ENCODE measurements at regions not wholly inside any gene's neighbourhood (a gene's known extent, or its start where the extent isn't known, plus 50 kb on each side); places are given as distances from the start of the nearest gene placed in this dataset.
"Not testable (repeated sequence)": the region's sequence is repeated elsewhere in the genome, so short reads cannot be mapped to it uniquely, and the experiment has no call there.

DNA sequence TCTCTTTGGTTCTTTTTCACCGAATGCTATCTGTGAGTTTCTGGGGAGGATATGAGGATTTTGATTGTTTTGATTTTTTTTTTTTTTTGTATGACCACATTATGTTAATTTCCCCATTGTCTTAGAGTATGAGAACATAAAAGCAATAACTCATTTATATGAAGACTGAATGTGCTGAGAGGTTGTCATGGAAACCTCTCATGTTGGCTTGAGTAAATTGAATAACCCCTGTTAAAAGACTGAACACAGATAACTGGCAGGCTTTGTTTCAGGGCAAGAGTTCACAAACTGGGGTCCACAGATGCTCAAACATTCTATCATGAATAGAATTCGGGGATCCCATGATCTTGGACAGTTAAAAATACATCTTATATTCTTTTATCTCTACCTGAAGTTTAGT lies 129.4 kb downstream of the NPIPA7 start:
- not testable (repeated sequence) for H3K36me3 ChIP-seq (ENCODE audit: control insufficient read depth, insufficient read depth, low read length); H3K27me3 ChIP-seq (ENCODE audit: control insufficient read depth, insufficient read depth, low read length); H3K4me3 ChIP-seq (ENCODE audit: low read length); H3K4me1 ChIP-seq (ENCODE audit: control insufficient read depth, insufficient read depth, low read length); DNase-seq (ENCODE audit: low read depth, low spot score); H3K9me3 ChIP-seq (ENCODE audit: control insufficient read depth, insufficient read depth, low read length); H3K27ac ChIP-seq (ENCODE audit: low read length)
- no CpG with 5 or more reads among the region's 2 CpGs for WGBS (ENCODE audit: insufficient coverage, insufficient read length)

GRCh38 chr16:16519395-16519794 lies 140.5 kb downstream of the NPIPA7 start:
- H3K27me3 ChIP-seq (ENCODE audit: control insufficient read depth, insufficient read depth, low read length); H3K27ac ChIP-seq (ENCODE audit: low read length); DNase-seq (ENCODE audit: low read depth, low spot score); H3K4me1 ChIP-seq (ENCODE audit: control insufficient read depth, insufficient read depth, low read length); H3K36me3 ChIP-seq (ENCODE audit: control insufficient read depth, insufficient read depth, low read length); H3K9me3 ChIP-seq (ENCODE audit: control insufficient read depth, insufficient read depth, low read length); H3K4me3 ChIP-seq (ENCODE audit: low read length): not testable (repeated sequence)

DNA sequence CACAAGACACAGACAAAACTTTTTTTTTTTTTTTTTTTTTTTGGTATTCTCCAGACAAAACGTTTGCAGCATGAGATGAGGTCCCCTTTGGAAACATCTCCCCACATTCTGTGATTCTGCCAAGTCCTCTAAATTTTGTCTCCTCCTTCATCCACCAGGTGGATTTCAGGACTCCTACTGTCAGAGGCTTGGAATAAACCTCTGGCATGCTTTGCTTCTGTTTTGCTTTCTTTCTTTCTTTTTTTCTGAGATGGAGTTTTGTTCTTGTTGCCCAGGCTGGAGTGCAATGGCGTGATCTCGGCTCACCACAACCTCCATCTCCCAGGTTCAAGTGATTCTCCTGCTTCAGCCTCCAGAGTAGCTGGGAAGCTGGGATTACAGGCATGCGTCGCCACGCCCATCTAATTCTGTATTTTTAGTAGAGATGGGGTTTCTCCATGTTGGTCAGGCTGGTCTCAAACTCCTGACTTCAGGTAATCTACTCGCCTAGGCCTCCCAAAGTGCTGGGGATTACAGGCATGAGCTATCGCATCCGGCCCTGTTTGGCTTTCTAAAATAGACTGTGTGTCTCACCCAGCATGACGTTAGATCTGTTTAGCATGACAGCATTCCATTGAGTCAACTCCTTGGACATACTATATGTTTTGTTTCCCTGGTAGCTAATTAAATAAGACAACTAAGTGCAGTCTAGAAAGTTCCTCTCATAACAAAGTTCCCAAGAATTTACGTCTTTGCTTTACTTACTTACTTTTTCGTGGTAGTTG lies 142.5 kb downstream of the NPIPA7 start:
- H3K36me3 ChIP-seq (ENCODE audit: control insufficient read depth, insufficient read depth, low read length); H3K4me1 ChIP-seq (ENCODE audit: control insufficient read depth, insufficient read depth, low read length); DNase-seq (ENCODE audit: low read depth, low spot score); H3K4me3 ChIP-seq (ENCODE audit: low read length); H3K9me3 ChIP-seq (ENCODE audit: control insufficient read depth, insufficient read depth, low read length); H3K27me3 ChIP-seq (ENCODE audit: control insufficient read depth, insufficient read depth, low read length); H3K27ac ChIP-seq (ENCODE audit: low read length): not testable (repeated sequence)
- WGBS (ENCODE audit: insufficient coverage, insufficient read length), result no CpG with 5 or more reads among the region's 12 CpGs

GRCh38 chr16:16526998-16527397 lies 148.1 kb downstream of the NPIPA7 start:
- DNase-seq (ENCODE audit: low read depth, low spot score); H3K27ac ChIP-seq (ENCODE audit: low read length); H3K4me3 ChIP-seq (ENCODE audit: low read length); H3K36me3 ChIP-seq (ENCODE audit: control insufficient read depth, insufficient read depth, low read length); H3K4me1 ChIP-seq (ENCODE audit: control insufficient read depth, insufficient read depth, low read length); H3K27me3 ChIP-seq (ENCODE audit: control insufficient read depth, insufficient read depth, low read length); H3K9me3 ChIP-seq (ENCODE audit: control insufficient read depth, insufficient read depth, low read length): not testable (repeated sequence)
- no CpG with 5 or more reads among the region's 13 CpGs for WGBS (ENCODE audit: insufficient coverage, insufficient read length)

- DNase-seq (ENCODE audit: low read depth, low spot score); H3K4me3 ChIP-seq (ENCODE audit: low read length); H3K27me3 ChIP-seq (ENCODE audit: control insufficient read depth, insufficient read depth, low read length); H3K4me1 ChIP-seq (ENCODE audit: control insufficient read depth, insufficient read depth, low read length); H3K36me3 ChIP-seq (ENCODE audit: control insufficient read depth, insufficient read depth, low read length); H3K27ac ChIP-seq (ENCODE audit: low read length); H3K9me3 ChIP-seq (ENCODE audit: control insufficient read depth, insufficient read depth, low read length): not testable (repeated sequence)
- WGBS (ENCODE audit: insufficient coverage, insufficient read length), result no CpG with 5 or more reads among the region's 5 CpGs
Measured at GRCh38 chr16:16530744-16531143, 151.8 kb downstream of the NPIPA7 start.

GRCh38 chr16:16535565-16535964 lies 156.6 kb downstream of the NPIPA7 start:
- DNase-seq (ENCODE audit: low read depth, low spot score); H3K9me3 ChIP-seq (ENCODE audit: control insufficient read depth, insufficient read depth, low read length); H3K36me3 ChIP-seq (ENCODE audit: control insufficient read depth, insufficient read depth, low read length); H3K4me1 ChIP-seq (ENCODE audit: control insufficient read depth, insufficient read depth, low read length); H3K27ac ChIP-seq (ENCODE audit: low read length); H3K4me3 ChIP-seq (ENCODE audit: low read length); H3K27me3 ChIP-seq (ENCODE audit: control insufficient read depth, insufficient read depth, low read length): not testable (repeated sequence)
- no CpG with 5 or more reads among the region's 4 CpGs for WGBS (ENCODE audit: insufficient coverage, insufficient read length)

GRCh38 chr16:16536151-16536550 lies 157.2 kb downstream of the NPIPA7 start:
- not testable (repeated sequence) for H3K27ac ChIP-seq (ENCODE audit: low read length); H3K9me3 ChIP-seq (ENCODE audit: control insufficient read depth, insufficient read depth, low read length); H3K4me3 ChIP-seq (ENCODE audit: low read length); H3K4me1 ChIP-seq (ENCODE audit: control insufficient read depth, insufficient read depth, low read length); H3K36me3 ChIP-seq (ENCODE audit: control insufficient read depth, insufficient read depth, low read length); DNase-seq (ENCODE audit: low read depth, low spot score); H3K27me3 ChIP-seq (ENCODE audit: control insufficient read depth, insufficient read depth, low read length)
- WGBS (ENCODE audit: insufficient coverage, insufficient read length), result no CpG with 5 or more reads among the region's 3 CpGs

DNA sequence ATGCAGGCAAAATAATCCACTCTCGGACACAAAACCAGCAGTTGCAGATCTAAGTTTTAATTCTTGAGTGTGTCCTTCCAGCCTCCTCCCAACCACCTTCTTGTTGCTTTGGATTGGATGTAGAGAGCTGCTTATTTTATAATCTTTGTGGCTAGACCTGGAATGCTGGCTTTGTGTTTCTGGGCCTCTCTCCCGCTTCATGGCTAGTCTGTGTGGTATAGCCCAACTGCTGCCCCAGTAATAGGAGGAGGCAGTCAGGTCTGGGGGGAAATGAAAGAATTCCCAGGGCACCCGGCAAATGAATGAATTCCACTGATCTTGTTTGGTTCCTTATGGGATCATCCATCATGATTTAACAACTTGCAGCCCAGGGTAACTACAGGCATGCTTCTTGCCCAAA lies 170.8 kb downstream of the NPIPA7 start:
- no CpG with 5 or more reads among the region's 3 CpGs for WGBS (ENCODE audit: insufficient coverage, insufficient read length)
- not testable (repeated sequence) for DNase-seq (ENCODE audit: low read depth, low spot score); H3K9me3 ChIP-seq (ENCODE audit: control insufficient read depth, insufficient read depth, low read length); H3K36me3 ChIP-seq (ENCODE audit: control insufficient read depth, insufficient read depth, low read length); H3K4me3 ChIP-seq (ENCODE audit: low read length); H3K27me3 ChIP-seq (ENCODE audit: control insufficient read depth, insufficient read depth, low read length); H3K4me1 ChIP-seq (ENCODE audit: control insufficient read depth, insufficient read depth, low read length); H3K27ac ChIP-seq (ENCODE audit: low read length)

GRCh38 chr16:16550824-16551223 lies 171.9 kb downstream of the NPIPA7 start:
- H3K36me3 ChIP-seq (ENCODE audit: control insufficient read depth, insufficient read depth, low read length); H3K4me1 ChIP-seq (ENCODE audit: control insufficient read depth, insufficient read depth, low read length); DNase-seq (ENCODE audit: low read depth, low spot score); H3K4me3 ChIP-seq (ENCODE audit: low read length); H3K27ac ChIP-seq (ENCODE audit: low read length); H3K27me3 ChIP-seq (ENCODE audit: control insufficient read depth, insufficient read depth, low read length); H3K9me3 ChIP-seq (ENCODE audit: control insufficient read depth, insufficient read depth, low read length): not testable (repeated sequence)
- WGBS (ENCODE audit: insufficient coverage, insufficient read length), result no CpG with 5 or more reads among the region's 2 CpGs

DNA sequence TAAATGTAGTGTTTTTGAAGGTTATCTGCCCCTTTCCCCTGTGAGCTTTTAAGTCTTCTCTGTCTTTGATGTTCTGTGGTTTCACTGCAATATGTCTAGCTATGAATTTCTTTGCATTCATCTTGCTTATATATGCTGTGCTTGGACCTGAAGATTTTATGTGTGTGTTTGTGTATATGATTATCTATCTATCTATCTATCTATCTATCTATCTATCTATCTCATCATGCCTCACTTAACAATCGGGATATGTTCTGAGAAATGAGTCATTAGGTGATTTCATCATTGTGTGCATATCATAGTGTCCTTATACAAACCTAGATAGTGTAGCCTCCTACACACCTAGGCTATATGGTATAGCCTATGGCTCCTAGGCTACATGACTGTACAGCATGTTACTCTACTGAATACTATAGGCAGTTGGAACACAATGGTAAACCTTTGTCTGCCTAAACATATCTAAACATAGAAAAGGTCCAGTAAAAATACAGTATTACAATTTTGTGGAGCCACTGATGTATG lies 173.9 kb downstream of the NPIPA7 start:
- H3K27ac ChIP-seq (ENCODE audit: low read length); H3K36me3 ChIP-seq (ENCODE audit: control insufficient read depth, insufficient read depth, low read length); H3K27me3 ChIP-seq (ENCODE audit: control insufficient read depth, insufficient read depth, low read length); H3K9me3 ChIP-seq (ENCODE audit: control insufficient read depth, insufficient read depth, low read length); H3K4me1 ChIP-seq (ENCODE audit: control insufficient read depth, insufficient read depth, low read length); DNase-seq (ENCODE audit: low read depth, low spot score); H3K4me3 ChIP-seq (ENCODE audit: low read length): not testable (repeated sequence)
- no CpG with 5 or more reads among the region's 1 CpG for WGBS (ENCODE audit: insufficient coverage, insufficient read length)

GRCh38 chr16:16559179-16559740 lies 180.3 kb downstream of the NPIPA7 start:
- not testable (repeated sequence) for DNase-seq (ENCODE audit: low read depth, low spot score); H3K4me1 ChIP-seq (ENCODE audit: control insufficient read depth, insufficient read depth, low read length); H3K4me3 ChIP-seq (ENCODE audit: low read length); H3K9me3 ChIP-seq (ENCODE audit: control insufficient read depth, insufficient read depth, low read length); H3K27ac ChIP-seq (ENCODE audit: low read length); H3K27me3 ChIP-seq (ENCODE audit: control insufficient read depth, insufficient read depth, low read length); H3K36me3 ChIP-seq (ENCODE audit: control insufficient read depth, insufficient read depth, low read length)
- WGBS (ENCODE audit: insufficient coverage, insufficient read length), result no CpG with 5 or more reads among the region's 9 CpGs

Data from iPS DF 6.9 (cell line).